A549 (cell line): ENCODE measurements at regions not wholly inside any gene's neighbourhood (a gene's known extent, or its start where the extent isn't known, plus 50 kb on each side); places are given as distances from the start of the nearest gene placed in this dataset.

Experiments used
- EP300 ChIP-seq, 2 experiments: fragments of >200 bp; sonication (Bioruptor Twin); formaldehyde crosslinking; IDR thresholded peaks; 2 replicates in 1 of 2; 3 replicates in 1 of 2; pipeline ENCODE4 v1.6.1; 2016 to 2017
- HDAC2 ChIP-seq: fragments of 200-600 bp; sonication (generic); IDR thresholded peaks from 2 replicates; pipeline ENCODE4 v1.6.1; 2016
- HEYL ChIP-seq: fragments of 250-450 bp; sonication (Bioruptor Pico); IDR thresholded peaks from 2 replicates; pipeline ENCODE4 v1.8.0; 2021; ENCODE audit warnings: mild to moderate bottlenecking, moderate library complexity
- MYC ChIP-seq: IDR thresholded peaks from 2 replicates; pipeline ENCODE4 v1.6.1; 2012; ENCODE audit warnings: mild to moderate bottlenecking, inconsistent platforms, low read length, improper control_type of control experiment, borderline replicate concordance
- POLR2A ChIP-seq: IDR thresholded peaks from 2 replicates; pipeline ENCODE4 v1.6.1; 2012; ENCODE audit warnings: mild to moderate bottlenecking, low read length
- ZFP36 ChIP-seq: fragments of 450-650 bp; IDR thresholded peaks from 2 replicates; pipeline ENCODE4 v1.6.1; 2014; ENCODE audit warnings: borderline replicate concordance; ENCODE audit not compliant: partially characterized antibody
- TF ChIP-seq, protein P1 (sequence below): fragments of >200 bp; sonication (Bioruptor Twin); formaldehyde crosslinking; IDR thresholded peaks from 3 replicates; pipeline ENCODE4 v1.5.1; 2016
- TF ChIP-seq, protein P2 (sequence below): fragments of 150-350 bp; IDR thresholded peaks from 2 replicates; pipeline ENCODE4 v1.6.1; 2014; ENCODE audit warnings: low read depth, mild to moderate bottlenecking, low read length
- TF ChIP-seq, protein P3 (sequence below): IDR thresholded peaks from 2 replicates; pipeline ENCODE4 v1.6.1; 2012; ENCODE audit warnings: low read depth, borderline replicate concordance

DNA sequence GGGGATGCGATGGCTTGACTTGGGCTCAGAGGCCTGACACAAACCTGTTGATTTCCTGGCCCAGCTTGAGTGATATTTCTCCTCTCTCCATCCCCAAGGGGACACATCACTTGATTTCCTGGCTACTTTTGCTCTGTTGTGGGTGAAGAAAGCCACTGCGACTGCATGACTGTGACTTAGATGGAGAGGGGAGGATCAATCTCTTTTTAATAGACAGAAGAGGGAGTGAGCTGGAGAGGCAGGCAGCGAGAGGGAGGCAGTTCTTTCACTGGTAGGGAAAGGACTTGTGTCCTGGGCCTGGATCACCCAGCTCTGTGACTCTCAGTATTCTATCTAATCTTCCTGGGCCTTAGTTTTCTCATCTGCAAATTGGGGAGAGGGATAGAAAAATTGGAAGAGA is 189.8 kb upstream of the RGMA start:
- TF ChIP-seq HDAC2: no peak
- TF ChIP-seq, protein P1, sequence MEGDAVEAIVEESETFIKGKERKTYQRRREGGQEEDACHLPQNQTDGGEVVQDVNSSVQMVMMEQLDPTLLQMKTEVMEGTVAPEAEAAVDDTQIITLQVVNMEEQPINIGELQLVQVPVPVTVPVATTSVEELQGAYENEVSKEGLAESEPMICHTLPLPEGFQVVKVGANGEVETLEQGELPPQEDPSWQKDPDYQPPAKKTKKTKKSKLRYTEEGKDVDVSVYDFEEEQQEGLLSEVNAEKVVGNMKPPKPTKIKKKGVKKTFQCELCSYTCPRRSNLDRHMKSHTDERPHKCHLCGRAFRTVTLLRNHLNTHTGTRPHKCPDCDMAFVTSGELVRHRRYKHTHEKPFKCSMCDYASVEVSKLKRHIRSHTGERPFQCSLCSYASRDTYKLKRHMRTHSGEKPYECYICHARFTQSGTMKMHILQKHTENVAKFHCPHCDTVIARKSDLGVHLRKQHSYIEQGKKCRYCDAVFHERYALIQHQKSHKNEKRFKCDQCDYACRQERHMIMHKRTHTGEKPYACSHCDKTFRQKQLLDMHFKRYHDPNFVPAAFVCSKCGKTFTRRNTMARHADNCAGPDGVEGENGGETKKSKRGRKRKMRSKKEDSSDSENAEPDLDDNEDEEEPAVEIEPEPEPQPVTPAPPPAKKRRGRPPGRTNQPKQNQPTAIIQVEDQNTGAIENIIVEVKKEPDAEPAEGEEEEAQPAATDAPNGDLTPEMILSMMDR: no peak
- no peak for TF ChIP-seq POLR2A
- TF ChIP-seq EP300 (IDR thresholded peaks at IDR 0.05): no peak
- TF ChIP-seq, protein P2, sequence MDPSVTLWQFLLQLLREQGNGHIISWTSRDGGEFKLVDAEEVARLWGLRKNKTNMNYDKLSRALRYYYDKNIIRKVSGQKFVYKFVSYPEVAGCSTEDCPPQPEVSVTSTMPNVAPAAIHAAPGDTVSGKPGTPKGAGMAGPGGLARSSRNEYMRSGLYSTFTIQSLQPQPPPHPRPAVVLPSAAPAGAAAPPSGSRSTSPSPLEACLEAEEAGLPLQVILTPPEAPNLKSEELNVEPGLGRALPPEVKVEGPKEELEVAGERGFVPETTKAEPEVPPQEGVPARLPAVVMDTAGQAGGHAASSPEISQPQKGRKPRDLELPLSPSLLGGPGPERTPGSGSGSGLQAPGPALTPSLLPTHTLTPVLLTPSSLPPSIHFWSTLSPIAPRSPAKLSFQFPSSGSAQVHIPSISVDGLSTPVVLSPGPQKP: no peak
- TF ChIP-seq HEYL: no peak
- TF ChIP-seq, protein P3, sequence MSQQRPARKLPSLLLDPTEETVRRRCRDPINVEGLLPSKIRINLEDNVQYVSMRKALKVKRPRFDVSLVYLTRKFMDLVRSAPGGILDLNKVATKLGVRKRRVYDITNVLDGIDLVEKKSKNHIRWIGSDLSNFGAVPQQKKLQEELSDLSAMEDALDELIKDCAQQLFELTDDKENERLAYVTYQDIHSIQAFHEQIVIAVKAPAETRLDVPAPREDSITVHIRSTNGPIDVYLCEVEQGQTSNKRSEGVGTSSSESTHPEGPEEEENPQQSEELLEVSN: no peak
- TF ChIP-seq MYC: no peak
- TF ChIP-seq ZFP36: no peak
